Smooth muscle cell (in vitro differentiated cells): ENCODE measurements at regions not wholly inside any gene's neighbourhood (a gene's known extent, or its start where the extent isn't known, plus 50 kb on each side); places are given as distances from the start of the nearest gene placed in this dataset.

Experiments used
- DNase-seq: peaks from one replicate; lab custom pipeline; 2025; ENCODE audit not compliant: unreplicated experiment; lab: John Stamatoyannopoulos, UW
- H2AFZ ChIP-seq: fragments of 200-600 bp; sonication (generic); 2 replicates; pipeline ENCODE4 v1.6.0; 2016; ENCODE audit warnings: antibody characterized with exemption, low read depth, mild to moderate bottlenecking
- H3F3A ChIP-seq: fragments of 200-600 bp; sonication (generic); 2 replicates; pipeline ENCODE4 v1.6.0; 2017; ENCODE audit warnings: antibody characterized with exemption, low read depth
- H3K27ac ChIP-seq: fragments of 200-600 bp; sonication (generic); 2 replicates; pipeline ENCODE4 v1.5.1; 2016; ENCODE audit warnings: low read depth, mild to moderate bottlenecking
- H3K27me3 ChIP-seq: fragments of 200-600 bp; sonication (generic); 2 replicates; pipeline ENCODE4 v1.6.1; 2016; ENCODE audit warnings: low read depth, mild to moderate bottlenecking
- H3K36me3 ChIP-seq: fragments of 200-600 bp; sonication (generic); 2 replicates; pipeline ENCODE4 v1.5.1; 2016; ENCODE audit warnings: low read depth
- H3K4me1 ChIP-seq: fragments of 200-600 bp; sonication (generic); 2 replicates; pipeline ENCODE4 v1.5.1; 2016; ENCODE audit warnings: low read depth
- H3K4me2 ChIP-seq: fragments of 200-600 bp; sonication (generic); 2 replicates; pipeline ENCODE4 v1.6.0; 2016; ENCODE audit warnings: mild to moderate bottlenecking
- H3K4me3 ChIP-seq: fragments of 200-600 bp; sonication (generic); 2 replicates; pipeline ENCODE4 v1.5.1; 2016; ENCODE audit warnings: mild to moderate bottlenecking
- H3K79me2 ChIP-seq: fragments of 200-600 bp; sonication (generic); 2 replicates; pipeline ENCODE4 v1.6.0; 2016; ENCODE audit warnings: low read depth, mild to moderate bottlenecking
- H3K9ac ChIP-seq: fragments of 200-600 bp; sonication (generic); 2 replicates; pipeline ENCODE4 v1.6.0; 2016; ENCODE audit warnings: low read depth
- H3K9me3 ChIP-seq: fragments of 200-600 bp; sonication (generic); replicated peaks from 2 replicates; pipeline ENCODE4 v1.5.1; 2016; ENCODE audit warnings: low read depth
- H4K20me1 ChIP-seq: fragments of 200-600 bp; sonication (generic); 2 replicates; pipeline ENCODE4 v1.6.0; 2016; ENCODE audit warnings: low read depth
- CTCF ChIP-seq: fragments of 200-600 bp; sonication (generic); IDR thresholded peaks from 2 replicates; pipeline ENCODE4 v1.5.1; 2017; ENCODE audit warnings: borderline replicate concordance, mild to moderate bottlenecking, antibody characterized with exemption; ENCODE audit not compliant: insufficient read depth, poor library complexity, severe bottlenecking
- WGBS: methylation state at CpG from one replicate; pipeline ENCODE4 v1.1.7; 2016; ENCODE audit warnings: low lambda C conversion rate; 5-methylcytosine and 5-hydroxymethylcytosine counted together

GRCh38 chr2:116832148-116832547, 982.3 kb upstream of the DDX18 start:
- H3F3A ChIP-seq, result no peaks in the 10 kb centered on the region
- TF ChIP-seq CTCF, result no peak
- H4K20me1 ChIP-seq, result no peaks in the 10 kb centered on the region
- no peaks in the 10 kb centered on the region for H3K36me3 ChIP-seq
- H3K27me3 ChIP-seq, result no peaks in the 10 kb centered on the region
- H3K4me3 ChIP-seq, result no peak overlapping the region
- no peaks in the 10 kb centered on the region for H3K4me1 ChIP-seq
- H3K9me3 ChIP-seq, result no peaks in the 10 kb centered on the region
- H3K4me2 ChIP-seq, result no peak overlapping the region
- 72% methylated on average over 2 of the region's 2 CpGs for WGBS
- no peaks in the 10 kb centered on the region for H3K79me2 ChIP-seq
- no peak overlapping the region for H3K9ac ChIP-seq
- H3K27ac ChIP-seq, result no peak overlapping the region
- H2AFZ ChIP-seq, result no peak overlapping the region
- no peak for DNase-seq

GRCh38 chr2:116833052-116833451, 981.4 kb upstream of the DDX18 start:
- WGBS, result 89% methylated on average over 3 of the region's 3 CpGs
- H3K79me2 ChIP-seq, result no peaks in the 10 kb centered on the region
- no peaks in the 10 kb centered on the region for H3K27me3 ChIP-seq
- H3K4me3 ChIP-seq, result no peak overlapping the region
- no peak overlapping the region for H2AFZ ChIP-seq
- no peak for TF ChIP-seq CTCF
- no peaks in the 10 kb centered on the region for H3K9me3 ChIP-seq
- H3K27ac ChIP-seq, result no peak overlapping the region
- no peaks in the 10 kb centered on the region for H3K4me1 ChIP-seq
- H3F3A ChIP-seq, result no peaks in the 10 kb centered on the region
- no peak overlapping the region for H3K9ac ChIP-seq
- no peaks in the 10 kb centered on the region for H4K20me1 ChIP-seq
- no peak for DNase-seq
- H3K4me2 ChIP-seq, result no peak overlapping the region
- H3K36me3 ChIP-seq, result no peaks in the 10 kb centered on the region

GRCh38 chr2:116842164-116842563, 972.3 kb upstream of the DDX18 start:
- no peaks in the 10 kb centered on the region for H3F3A ChIP-seq
- no peaks in the 10 kb centered on the region for H3K4me1 ChIP-seq
- H3K27ac ChIP-seq, result no peak overlapping the region
- no peaks in the 10 kb centered on the region for H3K27me3 ChIP-seq
- no peak overlapping the region for H3K4me2 ChIP-seq
- no peaks in the 10 kb centered on the region for H3K9me3 ChIP-seq
- H4K20me1 ChIP-seq, result no peaks in the 10 kb centered on the region
- 63% methylated on average over 5 of the region's 5 CpGs for WGBS
- DNase-seq, result no peak
- H2AFZ ChIP-seq, result no peak overlapping the region
- H3K9ac ChIP-seq, result no peak overlapping the region
- H3K36me3 ChIP-seq, result no peaks in the 10 kb centered on the region
- no peak overlapping the region for H3K4me3 ChIP-seq
- no peak for TF ChIP-seq CTCF
- no peaks in the 10 kb centered on the region for H3K79me2 ChIP-seq

- Histone ChIP-seq H3K27me3 (no peaks in the 10 kb centered on the region), H3K4me2 (no peak overlapping the region), H3K4me1 (no peaks in the 10 kb centered on the region), H3K9ac (no peak overlapping the region), H3K79me2 (no peaks in the 10 kb centered on the region), H3K4me3 (no peak overlapping the region), H3K27ac (no peak overlapping the region), H3F3A (no peaks in the 10 kb centered on the region), H2AFZ (no peak overlapping the region), H3K9me3 (peaks cover 5% of the 10 kb centered on the region), H4K20me1 (no peaks in the 10 kb centered on the region), H3K36me3 (no peaks in the 10 kb centered on the region)
- DNase-seq, result no peak
- WGBS, result 86% methylated on average over 4 of the region's 4 CpGs
- no peak for TF ChIP-seq CTCF
Observed at GRCh38 chr2:116859708-116860107, 954.8 kb upstream of the DDX18 start.
